ENCODE measurements at regions not wholly inside any gene's neighbourhood (a gene's known extent, or its start where the extent isn't known, plus 50 kb on each side); places are given as distances from the start of the nearest gene placed in this dataset.

DNA sequence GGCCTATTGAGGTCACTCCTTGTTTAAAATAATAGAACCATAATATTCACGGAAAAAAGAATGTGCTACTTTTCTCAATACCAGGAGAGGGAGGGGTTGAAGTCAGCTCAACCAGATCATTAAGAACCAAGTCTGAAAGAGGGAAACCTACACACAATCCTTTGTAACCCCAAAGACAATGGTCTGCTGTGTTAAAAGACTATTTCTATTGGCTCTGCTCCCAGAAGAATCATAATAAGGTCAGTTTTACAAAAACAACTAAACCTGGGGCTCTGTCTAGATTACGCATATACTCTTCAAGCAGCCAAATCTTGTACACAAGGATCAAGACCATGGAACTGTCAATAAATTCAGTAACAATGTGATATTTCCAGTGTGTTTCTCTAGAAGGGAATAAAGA lies 177.2 kb upstream of the CRIM1 start:
- Histone ChIP-seq H3K27ac (no peak overlapping the region), H3K27me3 (no peaks in the 10 kb centered on the region), H3K4me1 (no peaks in the 10 kb centered on the region), H3K36me3 (no peaks in the 10 kb centered on the region), H3K4me3 (no peak overlapping the region), H3K9me3 (no peaks in the 10 kb centered on the region)
- intact Hi-C loops (cut with DNase I) = no loop called here
- TF ChIP-seq, protein P1, sequence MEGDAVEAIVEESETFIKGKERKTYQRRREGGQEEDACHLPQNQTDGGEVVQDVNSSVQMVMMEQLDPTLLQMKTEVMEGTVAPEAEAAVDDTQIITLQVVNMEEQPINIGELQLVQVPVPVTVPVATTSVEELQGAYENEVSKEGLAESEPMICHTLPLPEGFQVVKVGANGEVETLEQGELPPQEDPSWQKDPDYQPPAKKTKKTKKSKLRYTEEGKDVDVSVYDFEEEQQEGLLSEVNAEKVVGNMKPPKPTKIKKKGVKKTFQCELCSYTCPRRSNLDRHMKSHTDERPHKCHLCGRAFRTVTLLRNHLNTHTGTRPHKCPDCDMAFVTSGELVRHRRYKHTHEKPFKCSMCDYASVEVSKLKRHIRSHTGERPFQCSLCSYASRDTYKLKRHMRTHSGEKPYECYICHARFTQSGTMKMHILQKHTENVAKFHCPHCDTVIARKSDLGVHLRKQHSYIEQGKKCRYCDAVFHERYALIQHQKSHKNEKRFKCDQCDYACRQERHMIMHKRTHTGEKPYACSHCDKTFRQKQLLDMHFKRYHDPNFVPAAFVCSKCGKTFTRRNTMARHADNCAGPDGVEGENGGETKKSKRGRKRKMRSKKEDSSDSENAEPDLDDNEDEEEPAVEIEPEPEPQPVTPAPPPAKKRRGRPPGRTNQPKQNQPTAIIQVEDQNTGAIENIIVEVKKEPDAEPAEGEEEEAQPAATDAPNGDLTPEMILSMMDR (IDR thresholded peaks at IDR 0.05) = no peak
- no peak for TF ChIP-seq POLR2A (IDR thresholded peaks at IDR 0.05)
- ATAC-seq = no peak
- WGBS, 4 donors = 56 to 73% (median 66%) methylated on average over 2 of the region's 2 CpGs
- DNase-seq = no peak

- DNase-seq = no peak
- Histone ChIP-seq H3K4me3 (no peak overlapping the region), H3K4me1 (no peaks in the 10 kb centered on the region), H3K36me3 (no peaks in the 10 kb centered on the region), H3K27me3 (no peaks in the 10 kb centered on the region), H3K9me3 (no peaks in the 10 kb centered on the region), H3K27ac (no peak overlapping the region)
- TF ChIP-seq POLR2A (IDR thresholded peaks at IDR 0.05) = no peak
- TF ChIP-seq, protein P1 (IDR thresholded peaks at IDR 0.05) = no peak
- ATAC-seq = no peak
- 47 to 78% (median 61%) methylated on average over 2 of the region's 2 CpGs for WGBS, 4 donors
- intact Hi-C loops (cut with DNase I) = no loop called here
Observed at GRCh38 chr2:36177282-36177681, 178.3 kb upstream of the CRIM1 start.

DNA sequence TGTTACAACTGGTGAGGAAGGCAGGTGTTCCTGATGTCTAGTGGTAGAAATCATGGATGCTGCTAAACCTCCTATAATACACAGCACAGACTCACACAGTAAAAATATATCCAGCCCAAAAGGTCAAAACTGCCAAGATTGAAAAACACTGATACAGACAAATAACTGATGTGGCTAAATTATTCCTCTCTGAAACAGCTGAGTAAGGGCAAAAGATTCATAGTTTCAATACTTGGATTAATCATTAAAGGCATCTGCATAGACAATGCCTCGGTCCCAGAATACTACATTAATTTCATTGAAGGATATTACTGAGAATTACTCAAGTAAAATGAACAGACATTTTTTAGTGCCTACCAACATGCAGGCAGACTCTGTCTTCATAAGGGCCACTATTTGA lies 180.7 kb upstream of the CRIM1 start:
- intact Hi-C loops (cut with DNase I) = no loop called here
- Histone ChIP-seq H3K36me3 (no peaks in the 10 kb centered on the region), H3K4me1 (no peaks in the 10 kb centered on the region), H3K4me3 (no peak overlapping the region), H3K27ac (no peak overlapping the region), H3K27me3 (peaks cover 0 to 9% (median 0%) of the 10 kb centered on the region in 9 donors), H3K9me3 (no peaks in the 10 kb centered on the region)
- no peak for TF ChIP-seq POLR2A (IDR thresholded peaks at IDR 0.05)
- TF ChIP-seq, protein P1 (IDR thresholded peaks at IDR 0.05) = no peak
- DNase-seq (no peak), ATAC-seq (no peak)
- 83 to 93% (median 90%) methylated on average over 1 of the region's 1 CpG for WGBS, 4 donors

DNA sequence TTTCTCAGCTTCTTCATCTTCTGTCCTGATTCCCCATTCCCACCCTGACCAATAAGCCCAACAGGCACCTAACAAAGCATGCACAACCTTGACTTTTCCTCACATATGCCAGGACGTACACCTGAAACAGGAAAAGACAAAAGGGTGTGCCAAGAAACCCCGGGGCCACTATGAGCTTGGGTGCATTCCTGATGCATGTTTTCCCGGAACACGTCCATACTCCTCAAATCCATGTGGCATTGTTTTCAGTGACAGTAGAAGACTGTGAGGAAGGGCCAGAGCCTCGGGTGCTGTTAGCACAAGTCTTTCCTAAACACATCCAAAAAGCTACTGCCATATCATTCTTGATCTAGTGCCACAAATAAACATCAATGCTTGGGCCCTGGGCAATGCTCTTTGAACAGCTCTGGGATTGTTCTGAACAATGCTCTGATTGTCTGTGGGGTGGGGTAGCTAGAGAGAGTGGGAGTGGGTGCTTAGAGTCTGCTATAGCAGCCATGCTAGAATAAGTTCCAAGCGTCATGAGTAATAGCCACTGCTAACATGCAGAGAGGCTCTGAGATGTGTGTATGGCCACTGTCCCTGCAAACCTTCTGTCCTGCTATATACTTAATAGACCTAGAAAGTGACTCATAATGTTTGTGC lies 181.7 kb upstream of the CRIM1 start:
- Histone ChIP-seq H3K4me1 (no peaks in the 10 kb centered on the region), H3K9me3 (no peaks in the 10 kb centered on the region), H3K36me3 (no peaks in the 10 kb centered on the region), H3K27ac (no peak overlapping the region), H3K27me3 (peaks cover 0 to 12% (median 0%) of the 10 kb centered on the region in 9 donors), H3K4me3 (no peak overlapping the region)
- 63 to 75% (median 70%) methylated on average over 6 of the region's 6 CpGs for WGBS, 4 donors
- TF ChIP-seq POLR2A (IDR thresholded peaks at IDR 0.05) = no peak
- TF ChIP-seq, protein P1 (IDR thresholded peaks at IDR 0.05) = no peak
- ATAC-seq = no peak
- intact Hi-C loops (cut with DNase I) = no loop called here
- DNase-seq = no peak
